ENCODE measurements at regions not wholly inside any gene's neighbourhood (a gene's known extent, or its start where the extent isn't known, plus 50 kb on each side); places are given as distances from the start of the nearest gene placed in this dataset.
A peak's percentile ranks its signal among the peaks of the same experiment; 100 is the strongest.

- TF ChIP-seq CTCF (IDR thresholded peaks at IDR 0.05), result peak; percentile 31; the same call in 1 of the 2 replicates
- TF ChIP-seq ZFX (IDR thresholded peaks at IDR 0.05; ENCODE audit: borderline replicate concordance), result no peak
These were observed 82.2 kb upstream of the NAMPT start for GRCh38 chr7:106367018-106367420.

Measured in 22Rv1 (cell line).